HCT116 (cell line): ENCODE measurements at regions not wholly inside any gene's neighbourhood (a gene's known extent, or its start where the extent isn't known, plus 50 kb on each side); places are given as distances from the start of the nearest gene placed in this dataset.

Source experiments
- CEBPB ChIP-seq: IDR thresholded peaks from 2 replicates; pipeline ENCODE4 v1.6.1; 2012; ENCODE audit warnings: low read depth
- EZH2 ChIP-seq: fragments of 200-600 bp; sonication (generic); IDR thresholded peaks from 2 replicates; pipeline ENCODE4 v1.6.1; 2017; ENCODE audit warnings: antibody characterized with exemption, mixed run types
- EZH2phosphoT487 ChIP-seq: fragments of 200-600 bp; IDR thresholded peaks from 2 replicates; pipeline ENCODE4 v1.6.1; 2018; ENCODE audit warnings: antibody characterized with exemption, borderline replicate concordance
- JUND ChIP-seq: IDR thresholded peaks from 2 replicates; pipeline ENCODE4 v1.6.1; 2012
- POLR2A ChIP-seq: IDR thresholded peaks from 2 replicates; pipeline ENCODE4 v1.7.0; 2011; ENCODE audit warnings: borderline replicate concordance; ENCODE audit not compliant: insufficient read depth, insufficient read length; ENCODE audit errors: extremely low read depth
- POLR2AphosphoS5 ChIP-seq: IDR thresholded peaks from 2 replicates; pipeline ENCODE4 v1.6.1; 2011; ENCODE audit warnings: mild to moderate bottlenecking, low read depth, low read length, moderate library complexity
- SIN3A ChIP-seq: IDR thresholded peaks from 2 replicates; pipeline ENCODE4 v1.6.1; 2012; ENCODE audit warnings: low read depth
- SRF ChIP-seq: IDR thresholded peaks from 2 replicates; pipeline ENCODE4 v1.6.1; 2012; ENCODE audit warnings: low read depth
- TCF7L2 ChIP-seq: IDR thresholded peaks from 2 replicates; pipeline ENCODE4 v1.7.0; 2011; ENCODE audit warnings: borderline replicate concordance, inconsistent platforms; ENCODE audit not compliant: insufficient read depth, insufficient read length; ENCODE audit errors: extremely low read depth
- TF ChIP-seq, protein P1 (sequence below), 3 experiments: fragments of 200-600 bp in 1 of 3; sonication (generic) in 1 of 3; IDR thresholded peaks in 2 of 3; conservative IDR thresholded peaks in 1 of 3; 2 replicates each; pipeline ENCODE4 v1.5.1; 2012 to 2017; ENCODE audit warnings: low read depth in 2 of 3, low read length in 2 of 3, antibody characterized with exemption in 1 of 3, borderline replicate concordance in 1 of 3, control low read depth in 1 of 3, mild to moderate bottlenecking in 1 of 3, mixed read lengths in 1 of 3, mixed run types in 1 of 3, moderate library complexity in 1 of 3; ENCODE audit not compliant: insufficient read depth in 1 of 3
- TF ChIP-seq, protein P2 (sequence below): IDR thresholded peaks from 2 replicates; pipeline ENCODE4 v1.6.1; 2012; ENCODE audit warnings: low read depth
- TF ChIP-seq, protein P3 (sequence below): IDR thresholded peaks from 2 replicates; pipeline ENCODE4 v1.6.1; 2012
- TF ChIP-seq, protein P4 (sequence below): IDR thresholded peaks from 2 replicates; pipeline ENCODE4 v1.6.1; 2012

DNA sequence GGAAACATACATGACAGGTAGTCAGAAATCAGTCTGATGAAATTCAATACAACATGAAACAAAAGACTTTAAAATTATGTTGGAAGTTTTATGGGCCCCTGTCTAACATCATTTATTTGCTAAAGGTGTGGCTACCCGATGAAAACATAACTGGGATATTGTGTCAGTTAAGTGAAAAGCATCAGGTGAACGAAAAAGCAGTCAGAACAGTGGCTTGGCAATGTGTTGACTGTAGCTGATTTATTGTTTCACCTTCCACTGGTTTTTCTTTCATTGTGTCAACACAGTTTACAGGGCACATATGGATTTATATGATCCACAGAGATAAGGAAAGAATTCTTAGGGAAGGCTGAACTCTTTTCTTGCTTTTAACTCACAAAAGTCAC, 429.6 kb upstream of the ZNF608 start:
- no peak for TF ChIP-seq SIN3A
- TF ChIP-seq, protein P1, sequence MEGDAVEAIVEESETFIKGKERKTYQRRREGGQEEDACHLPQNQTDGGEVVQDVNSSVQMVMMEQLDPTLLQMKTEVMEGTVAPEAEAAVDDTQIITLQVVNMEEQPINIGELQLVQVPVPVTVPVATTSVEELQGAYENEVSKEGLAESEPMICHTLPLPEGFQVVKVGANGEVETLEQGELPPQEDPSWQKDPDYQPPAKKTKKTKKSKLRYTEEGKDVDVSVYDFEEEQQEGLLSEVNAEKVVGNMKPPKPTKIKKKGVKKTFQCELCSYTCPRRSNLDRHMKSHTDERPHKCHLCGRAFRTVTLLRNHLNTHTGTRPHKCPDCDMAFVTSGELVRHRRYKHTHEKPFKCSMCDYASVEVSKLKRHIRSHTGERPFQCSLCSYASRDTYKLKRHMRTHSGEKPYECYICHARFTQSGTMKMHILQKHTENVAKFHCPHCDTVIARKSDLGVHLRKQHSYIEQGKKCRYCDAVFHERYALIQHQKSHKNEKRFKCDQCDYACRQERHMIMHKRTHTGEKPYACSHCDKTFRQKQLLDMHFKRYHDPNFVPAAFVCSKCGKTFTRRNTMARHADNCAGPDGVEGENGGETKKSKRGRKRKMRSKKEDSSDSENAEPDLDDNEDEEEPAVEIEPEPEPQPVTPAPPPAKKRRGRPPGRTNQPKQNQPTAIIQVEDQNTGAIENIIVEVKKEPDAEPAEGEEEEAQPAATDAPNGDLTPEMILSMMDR (IDR thresholded peaks at IDR 0.05 in 2 of 3, conservative IDR thresholded peaks at IDR 0.05 in 1 of 3; ENCODE audit: borderline replicate concordance in 1 of 3, insufficient read depth in 1 of 3, low read depth in 2 of 3, low read length in 2 of 3) = no peak
- no peak for TF ChIP-seq TCF7L2
- no peak for TF ChIP-seq POLR2AphosphoS5
- TF ChIP-seq EZH2phosphoT487 = no peak
- no peak for TF ChIP-seq POLR2A
- TF ChIP-seq, protein P2, sequence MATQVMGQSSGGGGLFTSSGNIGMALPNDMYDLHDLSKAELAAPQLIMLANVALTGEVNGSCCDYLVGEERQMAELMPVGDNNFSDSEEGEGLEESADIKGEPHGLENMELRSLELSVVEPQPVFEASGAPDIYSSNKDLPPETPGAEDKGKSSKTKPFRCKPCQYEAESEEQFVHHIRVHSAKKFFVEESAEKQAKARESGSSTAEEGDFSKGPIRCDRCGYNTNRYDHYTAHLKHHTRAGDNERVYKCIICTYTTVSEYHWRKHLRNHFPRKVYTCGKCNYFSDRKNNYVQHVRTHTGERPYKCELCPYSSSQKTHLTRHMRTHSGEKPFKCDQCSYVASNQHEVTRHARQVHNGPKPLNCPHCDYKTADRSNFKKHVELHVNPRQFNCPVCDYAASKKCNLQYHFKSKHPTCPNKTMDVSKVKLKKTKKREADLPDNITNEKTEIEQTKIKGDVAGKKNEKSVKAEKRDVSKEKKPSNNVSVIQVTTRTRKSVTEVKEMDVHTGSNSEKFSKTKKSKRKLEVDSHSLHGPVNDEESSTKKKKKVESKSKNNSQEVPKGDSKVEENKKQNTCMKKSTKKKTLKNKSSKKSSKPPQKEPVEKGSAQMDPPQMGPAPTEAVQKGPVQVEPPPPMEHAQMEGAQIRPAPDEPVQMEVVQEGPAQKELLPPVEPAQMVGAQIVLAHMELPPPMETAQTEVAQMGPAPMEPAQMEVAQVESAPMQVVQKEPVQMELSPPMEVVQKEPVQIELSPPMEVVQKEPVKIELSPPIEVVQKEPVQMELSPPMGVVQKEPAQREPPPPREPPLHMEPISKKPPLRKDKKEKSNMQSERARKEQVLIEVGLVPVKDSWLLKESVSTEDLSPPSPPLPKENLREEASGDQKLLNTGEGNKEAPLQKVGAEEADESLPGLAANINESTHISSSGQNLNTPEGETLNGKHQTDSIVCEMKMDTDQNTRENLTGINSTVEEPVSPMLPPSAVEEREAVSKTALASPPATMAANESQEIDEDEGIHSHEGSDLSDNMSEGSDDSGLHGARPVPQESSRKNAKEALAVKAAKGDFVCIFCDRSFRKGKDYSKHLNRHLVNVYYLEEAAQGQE = no peak
- TF ChIP-seq, protein P3, sequence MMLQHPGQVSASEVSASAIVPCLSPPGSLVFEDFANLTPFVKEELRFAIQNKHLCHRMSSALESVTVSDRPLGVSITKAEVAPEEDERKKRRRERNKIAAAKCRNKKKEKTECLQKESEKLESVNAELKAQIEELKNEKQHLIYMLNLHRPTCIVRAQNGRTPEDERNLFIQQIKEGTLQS = no peak
- no peak for TF ChIP-seq CEBPB
- no peak for TF ChIP-seq SRF
- no peak for TF ChIP-seq EZH2
- TF ChIP-seq, protein P4, sequence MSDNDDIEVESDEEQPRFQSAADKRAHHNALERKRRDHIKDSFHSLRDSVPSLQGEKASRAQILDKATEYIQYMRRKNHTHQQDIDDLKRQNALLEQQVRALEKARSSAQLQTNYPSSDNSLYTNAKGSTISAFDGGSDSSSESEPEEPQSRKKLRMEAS = no peak
- no peak for TF ChIP-seq JUND
